GM12878 (cell line): ENCODE measurements at regions not wholly inside any gene's neighbourhood (a gene's known extent, or its start where the extent isn't known, plus 50 kb on each side); places are given as distances from the start of the nearest gene placed in this dataset.

ENCODE experiments used
- ASH2L ChIP-seq: fragments of 300-600, 200-600 bp; sonication (generic); IDR thresholded peaks from 2 replicates; pipeline ENCODE4 v1.6.1; 2017; ENCODE audit warnings: low read depth, mild to moderate bottlenecking, borderline replicate concordance
- CHD1 ChIP-seq: IDR thresholded peaks from 2 replicates; pipeline ENCODE4 v1.6.1; 2012; ENCODE audit warnings: low read depth, low read length, improper control_type of control experiment
- DPF2 ChIP-seq: fragments of 450-650 bp; IDR thresholded peaks from 2 replicates; pipeline ENCODE4 v1.6.1; 2017; ENCODE audit warnings: mild to moderate bottlenecking
- ESRRA ChIP-seq: IDR thresholded peaks from 2 replicates; pipeline ENCODE4 v1.6.1; 2012; ENCODE audit warnings: mild to moderate bottlenecking, low read length, improper control_type of control experiment
- ETV6 ChIP-seq, 2 experiments: fragments of 450-650 bp in 1 of 2; IDR thresholded peaks in 1 of 2; conservative IDR thresholded peaks in 1 of 2; 2 replicates each; pipeline ENCODE4 v1.6.1; 2014; ENCODE audit warnings: antibody characterized with exemption in 1 of 2, borderline replicate concordance in 1 of 2, low read depth in 1 of 2, mild to moderate bottlenecking in 1 of 2, moderate library complexity in 1 of 2
- HSF1 ChIP-seq: fragments of 150-350 bp; IDR thresholded peaks from 2 replicates; pipeline ENCODE4 v1.6.1; 2014; ENCODE audit warnings: mild to moderate bottlenecking, low read depth, low read length
- KAT2A ChIP-seq: conservative IDR thresholded peaks from 2 replicates; pipeline ENCODE4 v1.6.1; 2011; ENCODE audit warnings: low read depth, low read length; ENCODE audit not compliant: control insufficient read depth
- MAX ChIP-seq: IDR thresholded peaks from 2 replicates; pipeline ENCODE4 v1.6.1; 2012; ENCODE audit warnings: low read depth, low read length, improper control_type of control experiment
- NR2C1 ChIP-seq: fragments of 450-650 bp; IDR thresholded peaks from 2 replicates; pipeline ENCODE4 v1.6.1; 2017; ENCODE audit warnings: antibody characterized with exemption, mild to moderate bottlenecking, moderate library complexity
- PML ChIP-seq: IDR thresholded peaks from 2 replicates; pipeline ENCODE4 v1.6.1; 2012; ENCODE audit warnings: low read length, inconsistent platforms
- POLR2AphosphoS2 ChIP-seq: IDR thresholded peaks from 2 replicates; pipeline ENCODE4 v1.6.1; 2011; ENCODE audit warnings: low read depth, mild to moderate bottlenecking, low read length, improper control_type of control experiment, moderate library complexity
- POU2F2 ChIP-seq: IDR thresholded peaks from 3 replicates; pipeline ENCODE4 v1.6.1; 2011; ENCODE audit warnings: low read depth, mild to moderate bottlenecking, low read length, borderline replicate concordance
- RB1 ChIP-seq: fragments of 450-650 bp; formaldehyde crosslinking; IDR thresholded peaks from 2 replicates; pipeline ENCODE4 v1.6.1; 2017; ENCODE audit warnings: mild to moderate bottlenecking, borderline replicate concordance
- RELB ChIP-seq: fragments of 450-650 bp; IDR thresholded peaks from 2 replicates; pipeline ENCODE4 v1.6.1; 2017; ENCODE audit warnings: low read depth, mild to moderate bottlenecking, moderate library complexity
- SMAD5 ChIP-seq: IDR thresholded peaks from 2 replicates; pipeline ENCODE4 v1.6.1; 2016; ENCODE audit warnings: antibody characterized with exemption, low read depth
- SMARCA5 ChIP-seq: fragments of 450-650 bp; IDR thresholded peaks from 2 replicates; pipeline ENCODE4 v1.6.1; 2017; ENCODE audit warnings: mild to moderate bottlenecking
- SP1 ChIP-seq: IDR thresholded peaks from one replicate; pipeline ENCODE4 v1.6.1; 2011; ENCODE audit warnings: low read depth, low read length
- WRNIP1 ChIP-seq: IDR thresholded peaks from 2 replicates; pipeline ENCODE4 v1.6.1; 2011; ENCODE audit warnings: low read depth, low read length, improper control_type of control experiment, borderline replicate concordance
- ZBTB4 ChIP-seq: fragments of 450-650 bp; formaldehyde crosslinking; IDR thresholded peaks from 2 replicates; pipeline ENCODE4 v1.4.0; 2022; ENCODE audit warnings: mild to moderate bottlenecking, moderate library complexity
- ZNF384 ChIP-seq: IDR thresholded peaks from 2 replicates; pipeline ENCODE4 v1.6.1; 2012; ENCODE audit warnings: low read depth, mild to moderate bottlenecking, low read length, improper control_type of control experiment, borderline replicate concordance
- ZSCAN29 ChIP-seq: fragments of 450-650 bp; IDR thresholded peaks from 2 replicates; pipeline ENCODE4 v1.6.1; 2017; ENCODE audit warnings: mild to moderate bottlenecking, moderate library complexity
- TF ChIP-seq, protein P1 (sequence below): fragments of 450-650 bp; formaldehyde crosslinking; IDR thresholded peaks from 2 replicates; pipeline ENCODE4 v1.4.0; 2020; ENCODE audit warnings: mild to moderate bottlenecking, moderate library complexity

- TF ChIP-seq RELB = peak; percentile 76
- peak; percentile 26 for TF ChIP-seq SP1
- TF ChIP-seq ASH2L = no peak
- TF ChIP-seq HSF1 = no peak
- no peak for TF ChIP-seq POU2F2
- TF ChIP-seq WRNIP1 = no peak
- TF ChIP-seq NR2C1 = no peak
- no peak for TF ChIP-seq MAX
- TF ChIP-seq ZSCAN29 = no peak
- TF ChIP-seq CHD1 = no peak
- no peak for TF ChIP-seq POLR2AphosphoS2
- TF ChIP-seq, protein P1, sequence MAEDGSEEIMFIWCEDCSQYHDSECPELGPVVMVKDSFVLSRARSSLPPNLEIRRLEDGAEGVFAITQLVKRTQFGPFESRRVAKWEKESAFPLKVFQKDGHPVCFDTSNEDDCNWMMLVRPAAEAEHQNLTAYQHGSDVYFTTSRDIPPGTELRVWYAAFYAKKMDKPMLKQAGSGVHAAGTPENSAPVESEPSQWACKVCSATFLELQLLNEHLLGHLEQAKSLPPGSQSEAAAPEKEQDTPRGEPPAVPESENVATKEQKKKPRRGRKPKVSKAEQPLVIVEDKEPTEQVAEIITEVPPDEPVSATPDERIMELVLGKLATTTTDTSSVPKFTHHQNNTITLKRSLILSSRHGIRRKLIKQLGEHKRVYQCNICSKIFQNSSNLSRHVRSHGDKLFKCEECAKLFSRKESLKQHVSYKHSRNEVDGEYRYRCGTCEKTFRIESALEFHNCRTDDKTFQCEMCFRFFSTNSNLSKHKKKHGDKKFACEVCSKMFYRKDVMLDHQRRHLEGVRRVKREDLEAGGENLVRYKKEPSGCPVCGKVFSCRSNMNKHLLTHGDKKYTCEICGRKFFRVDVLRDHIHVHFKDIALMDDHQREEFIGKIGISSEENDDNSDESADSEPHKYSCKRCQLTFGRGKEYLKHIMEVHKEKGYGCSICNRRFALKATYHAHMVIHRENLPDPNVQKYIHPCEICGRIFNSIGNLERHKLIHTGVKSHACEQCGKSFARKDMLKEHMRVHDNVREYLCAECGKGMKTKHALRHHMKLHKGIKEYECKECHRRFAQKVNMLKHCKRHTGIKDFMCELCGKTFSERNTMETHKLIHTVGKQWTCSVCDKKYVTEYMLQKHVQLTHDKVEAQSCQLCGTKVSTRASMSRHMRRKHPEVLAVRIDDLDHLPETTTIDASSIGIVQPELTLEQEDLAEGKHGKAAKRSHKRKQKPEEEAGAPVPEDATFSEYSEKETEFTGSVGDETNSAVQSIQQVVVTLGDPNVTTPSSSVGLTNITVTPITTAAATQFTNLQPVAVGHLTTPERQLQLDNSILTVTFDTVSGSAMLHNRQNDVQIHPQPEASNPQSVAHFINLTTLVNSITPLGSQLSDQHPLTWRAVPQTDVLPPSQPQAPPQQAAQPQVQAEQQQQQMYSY (CRISPR knock-in tag) = no peak
- no peak for TF ChIP-seq ZBTB4 (CRISPR knock-in tag)
- TF ChIP-seq SMAD5 = no peak
- no peak for TF ChIP-seq KAT2A
- no peak for TF ChIP-seq PML
- no peak for TF ChIP-seq ZNF384
- TF ChIP-seq DPF2 = peak; percentile 59
- TF ChIP-seq SMARCA5 = 0 out of 2 replicates have a peak, but pooled peaks have one; percentile 15
- TF ChIP-seq ETV6 (conservative IDR thresholded peaks at IDR 0.05 in 1 of 2, IDR thresholded peaks at IDR 0.05 in 1 of 2; ENCODE audit: borderline replicate concordance in 1 of 2, low read depth in 1 of 2) = no peak
- no peak for TF ChIP-seq ESRRA
- TF ChIP-seq RB1 = peak; percentile 90; the same call in 1 of the 2 replicates
These were observed 217.8 kb upstream of the MKLN1 start (continued) for GRCh38 chr7:131109759-131110296.
